HCT116 (cell line): ENCODE measurements at regions not wholly inside any gene's neighbourhood (a gene's known extent, or its start where the extent isn't known, plus 50 kb on each side); places are given as distances from the start of the nearest gene placed in this dataset.

Source experiments
- ATAC-seq: fragments of 200-7000 bp; cut with Tn5 transposase; 2 replicates; pipeline ENCODE4 v1.9.1; 2020; ENCODE audit warnings: mild to moderate bottlenecking, moderate library complexity
- BruUV-seq: library from RNA; stranded (reverse); fragments of 400-500 nt; replicated peaks from 2 replicates; lab custom pipeline; 2021; lab: Mats Ljungman, UMichigan
- CTCF ChIA-PET: fragments of 300-600 bp; sonication (Branson Sonifier 250); formaldehyde crosslinking; loops from one replicate; lab custom pipeline; 2021; ENCODE audit warnings: antibody characterized with exemption; lab: Charles Lee
- POLR2A ChIA-PET: fragments of 300-600, 350-600 bp; sonication (Branson Sonifier 250); formaldehyde crosslinking; loops from one replicate; lab custom pipeline; 2021; ENCODE audit warnings: antibody characterized with exemption; lab: Charles Lee
- RAD21 ChIA-PET, 2 experiments: fragments of 300-600 bp; sonication (Branson Sonifier 250); formaldehyde crosslinking; loops; one replicate each; lab custom pipeline; 2023; ENCODE audit warnings: low total read pairs in 2 of 2; ENCODE audit not compliant: uncharacterized antibody in 2 of 2, unreplicated experiment in 2 of 2, low non-redundant PET in 1 of 2; lab: Charles Lee
- DNase-seq: peaks from one replicate; pipeline ENCODE4 v3.0.0-alpha.2; 2010; ENCODE audit warnings: low read depth, low spot score
- H2AFZ ChIP-seq: fragments of 200-600 bp; shearing (Covaris generic), sonication (generic); 2 replicates; pipeline ENCODE4 v1.6.1; 2017; ENCODE audit warnings: low read depth, mixed run types, mixed read lengths, antibody characterized with exemption, low read length; ENCODE audit not compliant: poor library complexity, severe bottlenecking
- H3K27ac ChIP-seq: 2 replicates; pipeline ENCODE4 v1.5.1; 2012; ENCODE audit warnings: low read depth, low read length
- H3K27me3 ChIP-seq: fragments of 200-600 bp; sonication (generic); 2 replicates; pipeline ENCODE4 v1.6.1; 2016; ENCODE audit warnings: mixed run types, low read length, mixed read lengths; ENCODE audit not compliant: insufficient read depth
- H3K36me3 ChIP-seq, 2 experiments: fragments of 200-500 bp in 1 of 2; fragments of 200-600 bp in 1 of 2; sonication (Bioruptor generic) in 1 of 2; sonication (generic) in 1 of 2; 2 replicates each; pipeline versions ENCODE4 v1.5.1 to v1.6.1; 2014 to 2016; ENCODE audit warnings: low read length in 2 of 2, inconsistent platforms in 1 of 2, mixed read lengths in 1 of 2, mixed run types in 1 of 2; ENCODE audit not compliant: insufficient read depth in 2 of 2, control insufficient read depth in 1 of 2
- H3K4me1 ChIP-seq, 2 experiments: fragments of 200-600 bp in 1 of 2; sonication (generic) in 1 of 2; 2 replicates each; pipeline versions ENCODE4 v1.5.1 to v1.6.1; 2012 to 2017; ENCODE audit warnings: low read length in 2 of 2, inconsistent platforms in 1 of 2, mild to moderate bottlenecking in 1 of 2, mixed read lengths in 1 of 2, mixed run types in 1 of 2, moderate library complexity in 1 of 2; ENCODE audit not compliant: insufficient read depth in 2 of 2, control insufficient read depth in 1 of 2
- H3K4me2 ChIP-seq: fragments of 200-600 bp; sonication (generic); 2 replicates; pipeline ENCODE4 v1.6.1; 2017; ENCODE audit warnings: mixed run types, low read length, mixed read lengths
- H3K4me3 ChIP-seq, 2 experiments: fragments of 200-600 bp in 1 of 2; sonication (generic) in 1 of 2; replicated peaks in 1 of 2; 2 replicates each; pipeline ENCODE4 v1.5.1; 2011 to 2016; ENCODE audit warnings: low read length in 2 of 2, control low read depth in 1 of 2, low read depth in 1 of 2, mild to moderate bottlenecking in 1 of 2, mixed read lengths in 1 of 2, mixed run types in 1 of 2
- H3K79me2 ChIP-seq: fragments of 200-600 bp; sonication (generic); 2 replicates; pipeline ENCODE4 v1.6.1; 2017; ENCODE audit warnings: mild to moderate bottlenecking, mixed run types, low read length, moderate library complexity, mixed read lengths; ENCODE audit not compliant: insufficient read depth
- H3K9ac ChIP-seq: fragments of 200-600 bp; sonication (generic); 2 replicates; pipeline ENCODE4 v1.6.1; 2016; ENCODE audit warnings: low read length, mixed read lengths
- H3K9me2 ChIP-seq: fragments of 200-600 bp; sonication (generic), shearing (Covaris generic); 2 replicates; pipeline ENCODE4 v1.6.1; 2017; ENCODE audit warnings: mixed run types, mild to moderate bottlenecking, moderate library complexity; ENCODE audit not compliant: insufficient read depth
- H3K9me3 ChIP-seq, 2 experiments: fragments of 200-500 bp in 1 of 2; fragments of 200-600 bp in 1 of 2; sonication (Bioruptor generic) in 1 of 2; sonication (generic) in 1 of 2; 2 replicates each; pipeline ENCODE4 v1.6.1; 2014 to 2017; ENCODE audit warnings: low read length in 2 of 2, mixed read lengths in 2 of 2, inconsistent platforms in 1 of 2, low read depth in 1 of 2, mild to moderate bottlenecking in 1 of 2, mixed run types in 1 of 2, moderate library complexity in 1 of 2; ENCODE audit not compliant: control insufficient read depth in 1 of 2, insufficient read depth in 1 of 2
- H4K20me1 ChIP-seq: fragments of 200-600 bp; sonication (generic), shearing (Covaris generic); 2 replicates; pipeline ENCODE4 v1.6.1; 2017; ENCODE audit warnings: mixed run types, mild to moderate bottlenecking, moderate library complexity; ENCODE audit not compliant: insufficient read depth
- CEBPB ChIP-seq: IDR thresholded peaks from 2 replicates; pipeline ENCODE4 v1.6.1; 2012; ENCODE audit warnings: low read depth
- EZH2 ChIP-seq: fragments of 200-600 bp; sonication (generic); IDR thresholded peaks from 2 replicates; pipeline ENCODE4 v1.6.1; 2017; ENCODE audit warnings: antibody characterized with exemption, mixed run types
- EZH2phosphoT487 ChIP-seq: fragments of 200-600 bp; IDR thresholded peaks from 2 replicates; pipeline ENCODE4 v1.6.1; 2018; ENCODE audit warnings: antibody characterized with exemption, borderline replicate concordance
- POLR2A ChIP-seq: IDR thresholded peaks from 2 replicates; pipeline ENCODE4 v1.7.0; 2011; ENCODE audit warnings: borderline replicate concordance; ENCODE audit not compliant: insufficient read depth, insufficient read length; ENCODE audit errors: extremely low read depth
- POLR2AphosphoS5 ChIP-seq: IDR thresholded peaks from 2 replicates; pipeline ENCODE4 v1.6.1; 2011; ENCODE audit warnings: mild to moderate bottlenecking, low read depth, low read length, moderate library complexity
- RAD21 ChIP-seq: IDR thresholded peaks from 2 replicates; pipeline ENCODE4 v1.6.1; 2012; ENCODE audit warnings: low read depth, mild to moderate bottlenecking
- REST ChIP-seq: IDR thresholded peaks from 2 replicates; pipeline ENCODE4 v1.6.1; 2012; ENCODE audit warnings: low read depth
- SP1 ChIP-seq: IDR thresholded peaks from 2 replicates; pipeline ENCODE4 v1.6.1; 2012; ENCODE audit warnings: low read depth
- ZFX ChIP-seq: fragments of 450-650 bp; IDR thresholded peaks from 2 replicates; pipeline ENCODE4 v1.6.1; 2017
- ZNF274 ChIP-seq: fragments of 200-500 bp; sonication (Bioruptor generic); IDR thresholded peaks from 2 replicates; pipeline ENCODE4 v1.6.1; 2014; ENCODE audit warnings: mild to moderate bottlenecking, low read depth, low read length, inconsistent platforms
- intact Hi-C: fragments of 100-400 bp; cut with micrococcal nuclease; formaldehyde crosslinking; loops from 2 replicates; pipeline ENCODE4 v1.10.0; 2022

GRCh38 chr12:69091442-69092017 is 147.8 kb upstream of the CPSF6 start:
- Histone ChIP-seq H3K4me2 (no peak overlapping the region), H3K4me1 (no peaks in the 10 kb centered on the region), H3K4me3 (no peak overlapping the region), H3K9me3 (no peaks in the 10 kb centered on the region), H3K79me2 (no peaks in the 10 kb centered on the region), H2AFZ (no peak overlapping the region), H3K27ac (no peak overlapping the region), H3K9ac (no peak overlapping the region), H4K20me1 (no peaks in the 10 kb centered on the region), H3K27me3 (no peaks in the 10 kb centered on the region; the same call in 1 of the 2 replicates), H3K9me2 (no peaks in the 10 kb centered on the region), H3K36me3 (no peaks in the 10 kb centered on the region)
- RAD21 ChIA-PET = no interaction called here
- TF ChIP-seq REST (no peak), POLR2AphosphoS5 (no peak), ZNF274 (no peak), POLR2A (no peak), ZFX (no peak), EZH2 (no peak), EZH2phosphoT487 (no peak), SP1 (no peak), RAD21 (no peak), CEBPB (no peak)
- intact Hi-C loops = no loop called here
- ATAC-seq (no peak), DNase-seq (no peak)
- BruUV-seq = no TSS peak
- CTCF ChIA-PET = no interaction called here
- POLR2A ChIA-PET = no interaction called here
